ENCODE measurements at regions not wholly inside any gene's neighbourhood (a gene's known extent, or its start where the extent isn't known, plus 50 kb on each side); places are given as distances from the start of the nearest gene placed in this dataset.
"Not testable (repeated sequence)": the region's sequence is repeated elsewhere in the genome, so short reads cannot be mapped to it uniquely, and the experiment has no call there.

DNA sequence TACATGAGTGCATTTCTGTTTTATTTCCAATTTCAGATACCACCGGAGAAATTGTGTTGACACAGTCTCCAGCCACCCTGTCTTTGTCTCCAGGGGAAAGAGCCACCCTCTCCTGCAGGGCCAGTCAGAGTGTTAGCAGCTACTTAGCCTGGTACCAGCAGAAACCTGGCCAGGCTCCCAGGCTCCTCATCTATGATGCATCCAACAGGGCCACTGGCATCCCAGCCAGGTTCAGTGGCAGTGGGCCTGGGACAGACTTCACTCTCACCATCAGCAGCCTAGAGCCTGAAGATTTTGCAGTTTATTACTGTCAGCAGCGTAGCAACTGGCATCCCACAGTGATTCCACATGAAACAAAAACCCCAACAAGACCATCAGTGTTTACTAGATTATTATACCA, 1481.6 kb downstream of the RPIA start:
- H3K36me3 ChIP-seq (replicated peaks); H3K4me3 ChIP-seq (ENCODE audit: low read depth, low read length); in situ Hi-C loops (cut with HindIII; ENCODE audit: low pct_ligation_motif_present, low sequenced_read_pairs); DNase-seq; H3K27me3 ChIP-seq (replicated peaks); H3K27ac ChIP-seq: not testable (repeated sequence)

DNA sequence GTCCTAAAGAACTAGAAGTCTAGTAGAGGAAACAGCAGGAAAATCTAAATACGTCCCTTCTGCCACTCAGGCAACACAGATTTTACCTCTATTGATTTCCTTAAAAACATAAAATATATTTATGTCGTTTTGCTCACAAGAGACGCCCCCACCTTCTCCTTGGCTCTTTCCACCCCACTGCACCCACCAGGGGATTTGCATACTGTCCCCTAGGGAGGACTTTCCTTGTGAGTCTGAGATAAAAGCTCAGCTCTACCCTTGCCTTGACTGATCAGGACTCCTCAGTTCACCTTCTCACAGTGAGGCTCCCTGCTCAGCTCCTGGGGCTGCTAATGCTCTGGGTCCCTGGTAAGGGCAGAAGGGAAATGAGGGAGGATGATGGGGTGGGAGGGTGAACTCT, 1488.1 kb downstream of the RPIA start:
- H3K4me3 ChIP-seq (ENCODE audit: low read depth, low read length); in situ Hi-C loops (cut with HindIII; ENCODE audit: low pct_ligation_motif_present, low sequenced_read_pairs); H3K27me3 ChIP-seq (replicated peaks); H3K27ac ChIP-seq; DNase-seq; H3K36me3 ChIP-seq (replicated peaks): not testable (repeated sequence)

DNA sequence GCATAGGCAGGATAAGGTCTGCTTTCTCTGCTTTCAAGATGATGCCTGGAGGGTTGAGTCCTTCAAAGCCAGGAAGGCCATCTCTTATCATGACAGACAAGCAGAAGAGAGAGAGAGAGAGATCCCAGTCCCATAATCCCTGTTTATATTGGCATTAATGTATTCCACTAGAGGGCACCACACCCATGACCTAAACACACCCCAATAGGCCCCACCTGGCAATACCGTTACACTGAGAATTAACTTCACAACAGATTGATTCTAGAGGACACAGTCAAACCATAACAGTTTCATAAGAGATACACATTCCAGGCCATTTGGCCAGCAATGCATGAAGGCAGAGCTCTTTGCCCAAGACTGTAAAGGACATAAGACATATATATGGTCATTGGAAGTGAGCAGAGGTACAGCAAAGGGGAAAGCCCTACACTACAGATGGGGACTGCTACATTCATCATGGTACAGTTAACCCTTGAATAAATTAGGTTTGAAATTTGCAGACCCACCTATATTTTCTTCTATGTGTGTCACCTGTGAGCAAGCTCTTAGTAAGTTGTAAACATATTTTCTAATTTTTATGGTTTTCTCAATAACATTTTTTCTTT, 1516.1 kb downstream of the RPIA start:
- TF ChIP-seq, protein P1, sequence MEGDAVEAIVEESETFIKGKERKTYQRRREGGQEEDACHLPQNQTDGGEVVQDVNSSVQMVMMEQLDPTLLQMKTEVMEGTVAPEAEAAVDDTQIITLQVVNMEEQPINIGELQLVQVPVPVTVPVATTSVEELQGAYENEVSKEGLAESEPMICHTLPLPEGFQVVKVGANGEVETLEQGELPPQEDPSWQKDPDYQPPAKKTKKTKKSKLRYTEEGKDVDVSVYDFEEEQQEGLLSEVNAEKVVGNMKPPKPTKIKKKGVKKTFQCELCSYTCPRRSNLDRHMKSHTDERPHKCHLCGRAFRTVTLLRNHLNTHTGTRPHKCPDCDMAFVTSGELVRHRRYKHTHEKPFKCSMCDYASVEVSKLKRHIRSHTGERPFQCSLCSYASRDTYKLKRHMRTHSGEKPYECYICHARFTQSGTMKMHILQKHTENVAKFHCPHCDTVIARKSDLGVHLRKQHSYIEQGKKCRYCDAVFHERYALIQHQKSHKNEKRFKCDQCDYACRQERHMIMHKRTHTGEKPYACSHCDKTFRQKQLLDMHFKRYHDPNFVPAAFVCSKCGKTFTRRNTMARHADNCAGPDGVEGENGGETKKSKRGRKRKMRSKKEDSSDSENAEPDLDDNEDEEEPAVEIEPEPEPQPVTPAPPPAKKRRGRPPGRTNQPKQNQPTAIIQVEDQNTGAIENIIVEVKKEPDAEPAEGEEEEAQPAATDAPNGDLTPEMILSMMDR (IDR thresholded peaks at IDR 0.05; ENCODE audit: low read depth, low read length, missing control alignments), result peak; percentile 16
- Histone ChIP-seq H3K36me3 (replicated peaks) (no peaks in the 10 kb centered on the region), H3K27ac (no peak overlapping the region), H3K4me3 (ENCODE audit: low read depth, low read length) (no peak overlapping the region), H3K27me3 (replicated peaks) (no peaks in the 10 kb centered on the region)
- DNase-seq, result no peak
- in situ Hi-C loops (cut with HindIII; ENCODE audit: low pct_ligation_motif_present, low sequenced_read_pairs), result no loop called here

DNA sequence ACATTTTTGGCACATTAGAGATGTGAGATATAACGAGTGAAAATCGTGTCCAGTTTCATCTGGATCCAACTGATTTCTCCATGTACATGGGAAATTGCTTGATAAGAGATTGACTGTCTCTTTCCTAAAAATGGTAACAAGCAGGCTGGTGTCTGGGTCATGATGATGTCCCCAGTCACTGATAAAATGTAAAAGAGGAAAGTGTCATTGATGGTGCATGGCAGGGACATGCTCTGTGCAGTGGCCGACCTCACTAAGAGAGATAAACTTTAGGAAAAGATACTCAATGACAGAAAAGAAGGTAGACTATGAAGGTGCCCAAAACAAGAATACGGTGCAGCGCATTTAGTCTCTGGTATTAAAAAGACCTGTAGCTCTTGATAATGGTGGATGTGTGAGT, 1517.5 kb downstream of the RPIA start:
- TF ChIP-seq, protein P1 (IDR thresholded peaks at IDR 0.05; ENCODE audit: low read depth, low read length, missing control alignments), result no peak
- Histone ChIP-seq H3K27ac (no peak overlapping the region), H3K4me3 (ENCODE audit: low read depth, low read length) (no peak overlapping the region), H3K27me3 (replicated peaks) (no peaks in the 10 kb centered on the region), H3K36me3 (replicated peaks) (no peaks in the 10 kb centered on the region)
- no peak for DNase-seq
- in situ Hi-C loops (cut with HindIII; ENCODE audit: low pct_ligation_motif_present, low sequenced_read_pairs), result no loop called here

DNA sequence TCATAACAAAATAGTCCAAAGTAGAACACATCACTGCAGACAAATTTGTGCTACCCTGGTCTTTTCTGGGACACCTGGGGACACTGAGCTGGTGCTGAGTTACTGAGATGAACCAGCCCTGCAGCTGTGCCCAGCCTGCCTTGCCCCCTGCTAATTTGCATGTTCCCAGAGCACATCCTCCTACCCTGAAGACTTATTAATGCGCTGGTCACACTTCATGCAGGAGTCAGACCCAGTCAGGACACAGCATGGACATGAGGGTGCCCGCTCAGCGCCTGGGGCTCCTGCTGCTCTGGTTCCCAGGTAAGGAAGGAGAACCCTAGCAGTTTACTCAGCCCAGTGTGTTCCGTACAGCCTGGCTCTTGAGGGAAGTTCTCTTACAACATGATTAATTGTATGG, 1518.3 kb downstream of the RPIA start:
- no peak for DNase-seq
- in situ Hi-C loops (cut with HindIII; ENCODE audit: low pct_ligation_motif_present, low sequenced_read_pairs), result no loop called here
- H3K27ac ChIP-seq, result no peak overlapping the region
- TF ChIP-seq, protein P1 (IDR thresholded peaks at IDR 0.05; ENCODE audit: low read depth, low read length, missing control alignments), result no peak
- H3K27me3 ChIP-seq (replicated peaks), result no peaks in the 10 kb centered on the region
- no peaks in the 10 kb centered on the region for H3K36me3 ChIP-seq (replicated peaks)
- H3K4me3 ChIP-seq (ENCODE audit: low read depth, low read length), result no peak overlapping the region

DNA sequence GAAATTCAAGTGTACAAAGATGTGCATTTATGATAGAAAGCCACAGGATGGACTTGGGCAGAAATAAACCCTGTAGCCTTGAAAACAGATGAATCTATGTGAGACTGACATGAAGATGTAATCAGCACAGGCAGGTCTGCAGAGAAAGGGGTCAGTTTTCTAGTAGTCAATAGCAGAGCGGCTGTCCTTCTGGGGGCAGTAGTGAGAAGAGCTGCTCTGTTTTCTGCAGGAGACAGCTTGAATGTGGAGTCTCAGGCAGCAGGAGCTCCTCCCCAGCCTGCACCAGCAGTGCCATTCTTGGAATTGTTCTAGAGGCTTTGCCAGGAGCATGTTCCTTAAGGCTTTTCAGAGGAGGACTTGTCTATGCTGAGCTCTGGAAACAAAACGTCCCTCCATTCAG, 1524.4 kb downstream of the RPIA start:
- in situ Hi-C loops (cut with HindIII; ENCODE audit: low pct_ligation_motif_present, low sequenced_read_pairs); H3K4me3 ChIP-seq (ENCODE audit: low read depth, low read length); H3K27me3 ChIP-seq (replicated peaks); DNase-seq; H3K27ac ChIP-seq; H3K36me3 ChIP-seq (replicated peaks): not testable (repeated sequence)

DNA sequence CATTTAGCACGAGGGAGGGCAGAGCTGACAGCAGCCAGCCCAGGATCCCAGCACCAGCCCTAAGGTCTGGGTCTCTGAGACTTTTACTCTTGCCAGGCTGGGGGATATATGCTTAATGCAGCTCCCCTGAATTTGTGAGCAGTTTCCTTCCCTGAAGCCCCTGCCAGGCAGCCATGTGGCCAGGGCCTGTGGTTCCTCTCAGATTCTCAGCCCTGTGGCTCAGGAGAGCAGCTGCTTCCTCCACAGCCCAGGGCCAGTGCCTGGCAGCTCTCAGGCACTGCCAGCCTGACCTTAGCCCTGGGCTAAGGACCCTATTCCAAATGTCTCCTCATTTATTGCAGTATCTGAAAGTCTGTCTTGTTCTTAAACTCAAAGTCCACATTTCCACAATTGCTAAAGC, 1525.3 kb downstream of the RPIA start:
- H3K27me3 ChIP-seq (replicated peaks); H3K36me3 ChIP-seq (replicated peaks); H3K27ac ChIP-seq; in situ Hi-C loops (cut with HindIII; ENCODE audit: low pct_ligation_motif_present, low sequenced_read_pairs); DNase-seq; H3K4me3 ChIP-seq (ENCODE audit: low read depth, low read length): not testable (repeated sequence)

DNA sequence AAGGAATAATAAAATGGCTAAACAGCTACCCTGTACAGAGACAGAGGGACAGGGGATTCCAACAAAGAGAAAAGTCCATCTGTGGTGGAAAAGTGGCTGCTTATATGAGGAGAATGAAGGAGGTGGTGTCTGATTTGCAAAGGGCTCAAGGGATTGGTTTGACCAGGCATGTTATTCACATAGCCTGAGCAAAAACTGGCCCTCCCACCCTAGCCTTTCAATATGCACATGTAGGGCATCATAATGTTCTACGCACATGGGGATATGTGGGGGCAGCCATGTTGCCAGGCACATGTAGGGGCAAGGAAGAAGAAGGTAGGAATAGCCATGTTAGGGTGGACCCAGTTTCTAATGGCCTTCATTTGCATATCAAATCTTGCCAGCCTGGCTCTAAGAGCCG, 1527.1 kb downstream of the RPIA start:
- in situ Hi-C loops (cut with HindIII; ENCODE audit: low pct_ligation_motif_present, low sequenced_read_pairs); H3K27me3 ChIP-seq (replicated peaks): not testable (repeated sequence)

DNA sequence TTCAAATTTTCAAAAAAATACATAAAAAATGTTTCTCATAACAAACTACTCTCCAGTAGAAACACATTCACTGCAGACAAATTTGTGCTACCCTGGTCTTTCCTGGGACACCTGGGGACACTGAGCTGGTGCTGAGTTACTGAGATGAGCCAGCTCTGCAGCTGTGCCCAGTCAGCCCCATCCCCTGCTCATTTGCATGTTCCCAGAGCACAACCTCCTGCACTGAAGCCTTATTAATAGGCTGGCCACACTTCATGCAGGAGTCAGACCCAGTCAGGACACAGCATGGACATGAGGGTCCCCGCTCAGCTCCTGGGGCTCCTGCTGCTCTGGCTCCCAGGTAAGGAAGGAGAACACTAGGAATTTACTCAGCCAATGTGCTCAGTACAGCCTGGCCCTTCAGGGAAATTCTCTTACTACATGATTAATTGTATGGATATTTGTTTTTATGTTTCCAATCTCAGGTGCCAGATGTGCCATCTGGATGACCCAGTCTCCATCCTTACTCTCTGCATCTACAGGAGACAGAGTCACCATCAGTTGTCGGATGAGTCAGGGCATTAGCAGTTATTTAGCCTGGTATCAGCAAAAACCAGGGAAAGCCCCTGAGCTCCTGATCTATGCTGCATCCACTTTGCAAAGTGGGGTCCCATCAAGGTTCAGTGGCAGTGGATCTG, 1529.3 kb downstream of the RPIA start:
- DNase-seq; H3K36me3 ChIP-seq (replicated peaks); H3K4me3 ChIP-seq (ENCODE audit: low read depth, low read length); H3K27ac ChIP-seq; in situ Hi-C loops (cut with HindIII; ENCODE audit: low pct_ligation_motif_present, low sequenced_read_pairs); H3K27me3 ChIP-seq (replicated peaks): not testable (repeated sequence)

More for the DNA sequence above, 1527.1 kb downstream of the RPIA start:
- H3K27ac ChIP-seq; H3K36me3 ChIP-seq (replicated peaks); H3K4me3 ChIP-seq (ENCODE audit: low read depth, low read length); DNase-seq: not testable (repeated sequence)

All from brain microvascular endothelial cell (primary cell).